ENCODE measurements at regions not wholly inside any gene's neighbourhood (a gene's known extent, or its start where the extent isn't known, plus 50 kb on each side); places are given as distances from the start of the nearest gene placed in this dataset.
"Not testable (repeated sequence)": the region's sequence is repeated elsewhere in the genome, so short reads cannot be mapped to it uniquely, and the experiment has no call there.

GRCh38 chr1:29550119-29550841, 314.0 kb downstream of the PTPRU start:
- DNase-seq (ENCODE audit: low spot score in 2 of 2): no peak
- H3K4me1 ChIP-seq: no peaks in the 10 kb centered on the region
- no peaks in the 10 kb centered on the region for H3K36me3 ChIP-seq (replicated peaks)
- H3K9me3 ChIP-seq: no peaks in the 10 kb centered on the region
- H3K27me3 ChIP-seq (ENCODE audit: low read depth): no peaks in the 10 kb centered on the region
- in situ Hi-C loops (cut with MboI; ENCODE audit: low sequenced_read_pairs): no loop called here
- H3K4me3 ChIP-seq: no peak overlapping the region

GRCh38 chr1:29549728-29550118, 313.4 kb downstream of the PTPRU start:
- H3K36me3 ChIP-seq (replicated peaks); in situ Hi-C loops (cut with MboI; ENCODE audit: low sequenced_read_pairs): not testable (repeated sequence)

GRCh38 chr1:29549001-29549400, 312.7 kb downstream of the PTPRU start:
- Histone ChIP-seq H3K4me1 (no peaks in the 10 kb centered on the region), H3K27me3 (ENCODE audit: low read depth) (no peaks in the 10 kb centered on the region), H3K9me3 (no peaks in the 10 kb centered on the region), H3K36me3 (replicated peaks) (no peaks in the 10 kb centered on the region), H3K4me3 (no peak overlapping the region)
- in situ Hi-C loops (cut with MboI; ENCODE audit: low sequenced_read_pairs): no loop called here
- DNase-seq (ENCODE audit: low spot score in 2 of 2): no peak

More at GRCh38 chr1:29549728-29550118, 313.4 kb downstream of the PTPRU start:
- not testable (repeated sequence) for DNase-seq (ENCODE audit: low spot score in 2 of 2); H3K9me3 ChIP-seq; H3K4me1 ChIP-seq; H3K4me3 ChIP-seq; H3K27me3 ChIP-seq (ENCODE audit: low read depth)

GRCh38 chr1:29548091-29548490, 311.8 kb downstream of the PTPRU start:
- Histone ChIP-seq H3K27me3 (ENCODE audit: low read depth) (no peaks in the 10 kb centered on the region), H3K9me3 (no peaks in the 10 kb centered on the region), H3K4me3 (no peak overlapping the region), H3K4me1 (no peaks in the 10 kb centered on the region), H3K36me3 (replicated peaks) (no peaks in the 10 kb centered on the region)
- DNase-seq (ENCODE audit: low spot score in 2 of 2): no peak
- in situ Hi-C loops (cut with MboI; ENCODE audit: low sequenced_read_pairs): no loop called here

GRCh38 chr1:29547300-29547699, 311.0 kb downstream of the PTPRU start:
- Histone ChIP-seq H3K4me3 (no peak overlapping the region), H3K9me3 (no peaks in the 10 kb centered on the region), H3K4me1 (no peaks in the 10 kb centered on the region), H3K36me3 (replicated peaks) (no peaks in the 10 kb centered on the region), H3K27me3 (ENCODE audit: low read depth) (no peaks in the 10 kb centered on the region)
- no peak for DNase-seq (ENCODE audit: low spot score in 2 of 2)
- in situ Hi-C loops (cut with MboI; ENCODE audit: low sequenced_read_pairs): no loop called here

GRCh38 chr1:29546496-29546895, 310.2 kb downstream of the PTPRU start:
- Histone ChIP-seq H3K4me1 (no peaks in the 10 kb centered on the region), H3K27me3 (ENCODE audit: low read depth) (no peaks in the 10 kb centered on the region), H3K4me3 (no peak overlapping the region), H3K36me3 (replicated peaks) (no peaks in the 10 kb centered on the region), H3K9me3 (no peaks in the 10 kb centered on the region)
- DNase-seq (ENCODE audit: low spot score in 2 of 2): no peak
- in situ Hi-C loops (cut with MboI; ENCODE audit: low sequenced_read_pairs): no loop called here

- no peaks in the 10 kb centered on the region for H3K4me1 ChIP-seq
- no peak overlapping the region for H3K4me3 ChIP-seq
- no peaks in the 10 kb centered on the region for H3K27me3 ChIP-seq (ENCODE audit: low read depth)
- H3K36me3 ChIP-seq (replicated peaks): no peaks in the 10 kb centered on the region
- no peaks in the 10 kb centered on the region for H3K9me3 ChIP-seq
- DNase-seq (ENCODE audit: low spot score in 2 of 2): no peak
- in situ Hi-C loops (cut with MboI; ENCODE audit: low sequenced_read_pairs): no loop called here
Observed at GRCh38 chr1:29544406-29544805, 308.1 kb downstream of the PTPRU start.

- H3K4me3 ChIP-seq: no peak overlapping the region
- no peaks in the 10 kb centered on the region for H3K9me3 ChIP-seq
- no peaks in the 10 kb centered on the region for H3K4me1 ChIP-seq
- in situ Hi-C loops (cut with MboI; ENCODE audit: low sequenced_read_pairs): no loop called here
- no peak for DNase-seq (ENCODE audit: low spot score in 2 of 2)
- H3K36me3 ChIP-seq (replicated peaks): no peaks in the 10 kb centered on the region
- no peaks in the 10 kb centered on the region for H3K27me3 ChIP-seq (ENCODE audit: low read depth)
Observed at GRCh38 chr1:29543586-29543985, 307.3 kb downstream of the PTPRU start.

- Histone ChIP-seq H3K4me3 (no peak overlapping the region), H3K9me3 (no peaks in the 10 kb centered on the region), H3K36me3 (replicated peaks) (no peaks in the 10 kb centered on the region), H3K4me1 (no peaks in the 10 kb centered on the region), H3K27me3 (ENCODE audit: low read depth) (no peaks in the 10 kb centered on the region)
- no peak for DNase-seq (ENCODE audit: low spot score in 2 of 2)
- in situ Hi-C loops (cut with MboI; ENCODE audit: low sequenced_read_pairs): no loop called here
Observed at GRCh38 chr1:29542548-29542947, 306.2 kb downstream of the PTPRU start.

- Histone ChIP-seq H3K4me1 (no peaks in the 10 kb centered on the region), H3K36me3 (replicated peaks) (no peaks in the 10 kb centered on the region), H3K9me3 (no peaks in the 10 kb centered on the region), H3K27me3 (ENCODE audit: low read depth) (no peaks in the 10 kb centered on the region), H3K4me3 (no peak overlapping the region)
- in situ Hi-C loops (cut with MboI; ENCODE audit: low sequenced_read_pairs): no loop called here
- no peak for DNase-seq (ENCODE audit: low spot score in 2 of 2)
Observed at GRCh38 chr1:29541631-29542030, 305.3 kb downstream of the PTPRU start.

- H3K36me3 ChIP-seq (replicated peaks): no peaks in the 10 kb centered on the region
- DNase-seq (ENCODE audit: low spot score in 2 of 2): no peak
- no peak overlapping the region for H3K4me3 ChIP-seq
- H3K9me3 ChIP-seq: no peaks in the 10 kb centered on the region
- no peaks in the 10 kb centered on the region for H3K4me1 ChIP-seq
- in situ Hi-C loops (cut with MboI; ENCODE audit: low sequenced_read_pairs): no loop called here
- peaks cover 2% of the 10 kb centered on the region; the same call in 1 of the 2 replicates for H3K27me3 ChIP-seq (ENCODE audit: low read depth)
Observed at GRCh38 chr1:29540801-29541357, 304.6 kb downstream of the PTPRU start.

GRCh38 chr1:29539971-29540370, 303.6 kb downstream of the PTPRU start:
- DNase-seq (ENCODE audit: low spot score in 2 of 2): no peak
- peaks cover 3% of the 10 kb centered on the region; the same call in 1 of the 2 replicates for H3K27me3 ChIP-seq (ENCODE audit: low read depth)
- H3K4me3 ChIP-seq: no peak overlapping the region
- in situ Hi-C loops (cut with MboI; ENCODE audit: low sequenced_read_pairs): no loop called here
- H3K36me3 ChIP-seq (replicated peaks): no peaks in the 10 kb centered on the region
- no peaks in the 10 kb centered on the region for H3K9me3 ChIP-seq
- H3K4me1 ChIP-seq: no peaks in the 10 kb centered on the region

- in situ Hi-C loops (cut with MboI; ENCODE audit: low sequenced_read_pairs): no loop called here
- Histone ChIP-seq H3K36me3 (replicated peaks) (no peaks in the 10 kb centered on the region), H3K4me1 (no peaks in the 10 kb centered on the region), H3K9me3 (no peaks in the 10 kb centered on the region), H3K4me3 (no peak overlapping the region), H3K27me3 (ENCODE audit: low read depth) (peaks cover 3% of the 10 kb centered on the region; the same call in 1 of the 2 replicates)
- DNase-seq (ENCODE audit: low spot score in 2 of 2): no peak
Observed at GRCh38 chr1:29538586-29538985, 302.3 kb downstream of the PTPRU start.

- no peaks in the 10 kb centered on the region for H3K4me1 ChIP-seq
- no peaks in the 10 kb centered on the region for H3K36me3 ChIP-seq (replicated peaks)
- no peaks in the 10 kb centered on the region for H3K9me3 ChIP-seq
- DNase-seq (ENCODE audit: low spot score in 2 of 2): no peak
- peaks cover 3% of the 10 kb centered on the region; the same call in 1 of the 2 replicates for H3K27me3 ChIP-seq (ENCODE audit: low read depth)
- no peak overlapping the region for H3K4me3 ChIP-seq
- in situ Hi-C loops (cut with MboI; ENCODE audit: low sequenced_read_pairs): no loop called here
Observed at GRCh38 chr1:29532751-29533150, 296.4 kb downstream of the PTPRU start.

Measured in HAP-1 (cell line).